GM23248 (cell line): ENCODE measurements at regions not wholly inside any gene's neighbourhood (a gene's known extent, or its start where the extent isn't known, plus 50 kb on each side); places are given as distances from the start of the nearest gene placed in this dataset.

Experiments used
- EZH2 ChIP-seq: fragments of 200-600 bp; sonication (generic); IDR thresholded peaks from 2 replicates; pipeline ENCODE4 v1.6.1; 2018; ENCODE audit warnings: antibody characterized with exemption, mild to moderate bottlenecking; ENCODE audit not compliant: insufficient read depth, poor library complexity, severe bottlenecking
- EZH2phosphoT487 ChIP-seq: fragments of 200-600 bp; sonication (generic); IDR thresholded peaks from 2 replicates; pipeline ENCODE4 v1.6.1; 2018; ENCODE audit warnings: antibody characterized with exemption, moderate library complexity, mild to moderate bottlenecking, low read depth; ENCODE audit not compliant: insufficient read depth

- TF ChIP-seq EZH2 (no peak), EZH2phosphoT487 (no peak)
Measured at GRCh38 chr7:142331941-142332340, 74.1 kb upstream of the PRSS58 start.
